Adrenal gland (tissue), 9 donors: ENCODE measurements at regions not wholly inside any gene's neighbourhood (a gene's known extent, or its start where the extent isn't known, plus 50 kb on each side); places are given as distances from the start of the nearest gene placed in this dataset.

Source experiments
- DNase-seq, 7 donors: peaks; one replicate each; pipeline ENCODE4 v3.0.0-alpha.2; 2019 to 2020
- H3K27ac ChIP-seq, 5 donors: fragments of 200-600 bp; sonication (generic) in 4 of 5; 1 replicate in 3 of 5; 2 replicates in 2 of 5; pipeline versions ENCODE4 v1.5.1 to v1.8.0; 2016 to 2020; ENCODE audit warnings: mild to moderate bottlenecking in 1 of 5
- H3K27me3 ChIP-seq: fragments of 200-600 bp; 2 replicates; pipeline ENCODE4 v1.8.0; 2021
- H3K36me3 ChIP-seq, 2 donors: fragments of 200-600 bp; replicated peaks in 1 of 2; 1 replicate in 1 of 2; 2 replicates in 1 of 2; pipeline versions ENCODE4 v1.5.1 to v1.8.0; 2018 to 2022
- H3K4me1 ChIP-seq, 2 donors: fragments of 200-600 bp; replicated peaks in 1 of 2; 1 replicate in 1 of 2; 2 replicates in 1 of 2; pipeline versions ENCODE4 v1.5.1 to v1.8.0; 2018 to 2021
- H3K4me3 ChIP-seq, 4 donors: fragments of 200-600 bp; sonication (generic) in 3 of 4; one replicate each; pipeline ENCODE4 v1.5.1; 2016 to 2018
- H3K9me3 ChIP-seq, 3 donors: fragments of 200-600 bp; sonication (generic) in 1 of 3; replicated peaks in 1 of 3; 1 replicate in 2 of 3; 2 replicates in 1 of 3; pipeline versions ENCODE4 v1.5.1 to v1.8.0; 2016 to 2021
- POLR2A ChIP-seq, 2 donors: fragments of 450-650 bp; IDR thresholded peaks; one replicate each; pipeline ENCODE4 v1.6.1; 2017; ENCODE audit warnings: antibody characterized with exemption in 2 of 2, mild to moderate bottlenecking in 2 of 2, moderate library complexity in 1 of 2
- WGBS, 4 donors: extraction: QIAGEN DNeasy Blood & Tissue Kit in 2 of 4; methylation state at CpG; one replicate each; pipeline versions ENCODE4 v1.1.5 to v1.1.7; 2013 to 2017; 5-methylcytosine and 5-hydroxymethylcytosine counted together
- intact Hi-C, 2 donors: fragments of 100-400 bp; cut with DNase I; formaldehyde crosslinking; loops; one replicate each; pipeline versions ENCODE4 v1.14.1 to v1.15.0; 2022 to 2023
- TF ChIP-seq, protein P1 (sequence below), 6 experiments: fragments of 450-650 bp in 4 of 6; fragments of 200-600 bp in 2 of 6; sonication (generic) in 1 of 6; IDR thresholded peaks; 1 replicate in 5 of 6; 2 replicates in 1 of 6; pipeline versions ENCODE4 v1.5.1 to v1.8.0; 2016 to 2021; ENCODE audit warnings: antibody characterized with exemption in 6 of 6, mild to moderate bottlenecking in 2 of 6, moderate library complexity in 1 of 6
- donor health status: healthy with polysubstance abuse.
- donor health status: Bipolar disorder and iron deficiency.
- donor health status: DM: yes; HTN: yes; CAD: no.
- donor health status: DM: no; HTN: no; CAD: no.
- donor health status: DM: no; HTN: no; CAD: no.

DNA sequence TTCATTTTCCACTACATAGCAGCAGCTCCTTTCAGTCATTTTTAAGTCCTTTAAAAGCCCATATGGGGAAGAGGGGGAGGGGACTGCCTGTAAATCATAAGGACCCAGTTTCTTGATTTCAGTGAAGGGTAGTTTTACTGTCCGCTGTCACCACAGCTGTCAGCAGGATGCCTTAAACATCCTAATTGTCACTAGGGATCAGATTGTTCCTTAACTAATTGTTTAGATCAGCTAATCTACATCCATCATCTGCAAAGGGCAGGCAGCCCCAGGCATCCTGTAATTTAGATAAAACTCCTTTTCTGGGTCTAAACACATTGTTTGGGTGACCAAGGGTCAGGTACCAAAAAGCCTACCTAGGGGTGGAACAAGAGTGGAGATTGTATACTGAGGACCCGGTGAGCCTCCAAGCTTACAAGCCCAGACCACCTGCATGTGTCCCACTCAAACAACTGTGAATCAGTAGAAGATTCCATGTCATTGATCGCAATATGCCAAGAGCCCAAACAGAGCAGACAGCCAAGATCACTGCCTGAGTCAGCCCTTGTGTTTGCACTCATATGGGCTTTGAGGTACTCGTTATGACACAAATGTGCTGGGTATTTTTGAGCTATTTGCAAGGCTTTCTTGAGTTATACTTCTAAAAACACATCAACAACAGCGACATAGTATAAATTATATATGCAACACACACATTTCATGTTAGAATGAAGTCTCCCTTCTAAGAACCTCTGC is 198.7 kb upstream of the CEP162 start:
- no peak for TF ChIP-seq POLR2A (IDR thresholded peaks at IDR 0.05)
- TF ChIP-seq, protein P1, sequence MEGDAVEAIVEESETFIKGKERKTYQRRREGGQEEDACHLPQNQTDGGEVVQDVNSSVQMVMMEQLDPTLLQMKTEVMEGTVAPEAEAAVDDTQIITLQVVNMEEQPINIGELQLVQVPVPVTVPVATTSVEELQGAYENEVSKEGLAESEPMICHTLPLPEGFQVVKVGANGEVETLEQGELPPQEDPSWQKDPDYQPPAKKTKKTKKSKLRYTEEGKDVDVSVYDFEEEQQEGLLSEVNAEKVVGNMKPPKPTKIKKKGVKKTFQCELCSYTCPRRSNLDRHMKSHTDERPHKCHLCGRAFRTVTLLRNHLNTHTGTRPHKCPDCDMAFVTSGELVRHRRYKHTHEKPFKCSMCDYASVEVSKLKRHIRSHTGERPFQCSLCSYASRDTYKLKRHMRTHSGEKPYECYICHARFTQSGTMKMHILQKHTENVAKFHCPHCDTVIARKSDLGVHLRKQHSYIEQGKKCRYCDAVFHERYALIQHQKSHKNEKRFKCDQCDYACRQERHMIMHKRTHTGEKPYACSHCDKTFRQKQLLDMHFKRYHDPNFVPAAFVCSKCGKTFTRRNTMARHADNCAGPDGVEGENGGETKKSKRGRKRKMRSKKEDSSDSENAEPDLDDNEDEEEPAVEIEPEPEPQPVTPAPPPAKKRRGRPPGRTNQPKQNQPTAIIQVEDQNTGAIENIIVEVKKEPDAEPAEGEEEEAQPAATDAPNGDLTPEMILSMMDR (IDR thresholded peaks at IDR 0.05), result no peak
- no peaks in the 10 kb centered on the region for H3K4me1 ChIP-seq
- peaks cover 7% of the 10 kb centered on the region for H3K27me3 ChIP-seq
- no peak overlapping the region for H3K4me3 ChIP-seq
- H3K27ac ChIP-seq, result no peak overlapping the region
- no peak for DNase-seq
- no peaks in the 10 kb centered on the region for H3K36me3 ChIP-seq
- intact Hi-C loops, result loop anchor here in 1 of 2 donors (10.0 kb wide), 1 partner anchor 539 kb away; no protein-coding TSS in a partner anchor
- no peaks in the 10 kb centered on the region for H3K9me3 ChIP-seq
- 53 to 65% (median 61%) methylated on average over 5 of the region's 5 CpGs for WGBS, 4 donors

- Histone ChIP-seq H3K27ac (no peak overlapping the region), H3K9me3 (no peaks in the 10 kb centered on the region), H3K36me3 (no peaks in the 10 kb centered on the region), H3K4me1 (no peaks in the 10 kb centered on the region), H3K27me3 (peaks cover 7% of the 10 kb centered on the region), H3K4me3 (no peak overlapping the region)
- no peak for TF ChIP-seq POLR2A (IDR thresholded peaks at IDR 0.05)
- TF ChIP-seq, protein P1 (IDR thresholded peaks at IDR 0.05), result no peak
- intact Hi-C loops, result loop anchor here in 1 of 2 donors (10.0 kb wide), 1 partner anchor 540 kb away; no protein-coding TSS in a partner anchor
- no peak for DNase-seq
- 29 to 36% (median 30%) methylated on average over 4 of the region's 4 CpGs for WGBS, 4 donors
Observed at GRCh38 chr6:84424956-84425355, 197.5 kb upstream of the CEP162 start.

GRCh38 chr6:84422380-84422968 is 195.0 kb upstream of the CEP162 start:
- DNase-seq, result peak; percentile 20 to 58 (median 25)
- 5 to 9% (median 9%) methylated on average over 13 of the region's 13 CpGs for WGBS, 4 donors
- Histone ChIP-seq H3K9me3 (no peaks in the 10 kb centered on the region), H3K27me3 (peaks cover 7% of the 10 kb centered on the region), H3K27ac (no peak overlapping the region), H3K36me3 (no peaks in the 10 kb centered on the region), H3K4me1 (no peaks in the 10 kb centered on the region), H3K4me3 (no peak overlapping the region)
- intact Hi-C loops, result loop anchor here in 1 of 2 donors (10.0 kb wide), 1 partner anchor 542 kb away; no protein-coding TSS in a partner anchor
- TF ChIP-seq, protein P1 (IDR thresholded peaks at IDR 0.05), result peak in 5 of 6 experiments; percentile 37 to 61 (median 45)
- TF ChIP-seq POLR2A (IDR thresholded peaks at IDR 0.05), result no peak

DNA sequence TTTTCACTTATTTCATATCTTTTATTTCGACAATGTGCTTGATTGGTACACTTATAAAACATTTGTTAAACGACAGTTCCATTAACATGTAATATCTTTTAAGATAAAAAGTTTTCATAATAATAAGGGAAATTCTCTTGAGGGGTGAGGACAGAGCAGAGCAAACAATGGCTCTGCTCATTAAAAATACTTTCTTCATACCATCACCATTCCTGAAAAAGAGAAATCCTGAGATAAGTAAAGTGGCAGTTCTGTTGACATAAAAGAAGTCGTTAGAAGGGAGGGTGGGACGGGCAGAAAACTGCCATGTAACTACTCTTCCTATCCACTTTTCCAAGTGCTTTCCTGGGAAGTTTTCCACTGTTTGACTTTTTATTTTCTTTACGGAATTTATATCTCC is 193.6 kb upstream of the CEP162 start:
- no peak overlapping the region for H3K4me3 ChIP-seq
- H3K27ac ChIP-seq, result no peak overlapping the region
- no peaks in the 10 kb centered on the region for H3K36me3 ChIP-seq
- H3K27me3 ChIP-seq, result peaks cover 6% of the 10 kb centered on the region
- no peak for DNase-seq
- 41 to 48% (median 44%) methylated on average over 5 of the region's 5 CpGs for WGBS, 4 donors
- no peaks in the 10 kb centered on the region for H3K4me1 ChIP-seq
- intact Hi-C loops, result loop anchor here in 1 of 2 donors (10.0 kb wide), 1 partner anchor 544 kb away; no protein-coding TSS in a partner anchor
- no peaks in the 10 kb centered on the region for H3K9me3 ChIP-seq
- TF ChIP-seq, protein P1 (IDR thresholded peaks at IDR 0.05), result no peak
- TF ChIP-seq POLR2A (IDR thresholded peaks at IDR 0.05), result no peak
